ENCODE measurements at regions not wholly inside any gene's neighbourhood (a gene's known extent, or its start where the extent isn't known, plus 50 kb on each side); places are given as distances from the start of the nearest gene placed in this dataset.

DNA sequence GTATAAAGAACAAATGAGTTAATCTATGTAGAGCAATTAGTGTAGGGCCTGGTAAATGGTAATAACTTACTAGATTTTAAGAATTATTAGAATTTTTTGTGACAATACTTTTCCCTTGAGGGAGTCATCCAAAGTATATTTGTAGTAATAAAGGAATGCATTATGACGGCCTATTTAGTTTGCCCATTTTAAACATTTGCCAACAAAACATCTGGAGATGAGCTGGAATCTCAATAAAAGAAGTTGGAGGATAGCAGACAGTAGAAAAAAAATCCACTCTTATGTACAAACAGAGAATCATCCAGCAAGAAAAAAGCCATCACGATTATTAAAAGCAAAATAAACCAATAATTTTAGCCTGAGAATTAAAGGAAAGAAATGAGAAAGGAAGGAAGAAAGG is 567.3 kb upstream of the ADAMTS5 start:
- no peak for TF ChIP-seq POLR2AphosphoS5 (IDR thresholded peaks at IDR 0.05; ENCODE audit: insufficient read depth in 1 of 2, low read depth in 1 of 2)
- TF ChIP-seq, protein P1, sequence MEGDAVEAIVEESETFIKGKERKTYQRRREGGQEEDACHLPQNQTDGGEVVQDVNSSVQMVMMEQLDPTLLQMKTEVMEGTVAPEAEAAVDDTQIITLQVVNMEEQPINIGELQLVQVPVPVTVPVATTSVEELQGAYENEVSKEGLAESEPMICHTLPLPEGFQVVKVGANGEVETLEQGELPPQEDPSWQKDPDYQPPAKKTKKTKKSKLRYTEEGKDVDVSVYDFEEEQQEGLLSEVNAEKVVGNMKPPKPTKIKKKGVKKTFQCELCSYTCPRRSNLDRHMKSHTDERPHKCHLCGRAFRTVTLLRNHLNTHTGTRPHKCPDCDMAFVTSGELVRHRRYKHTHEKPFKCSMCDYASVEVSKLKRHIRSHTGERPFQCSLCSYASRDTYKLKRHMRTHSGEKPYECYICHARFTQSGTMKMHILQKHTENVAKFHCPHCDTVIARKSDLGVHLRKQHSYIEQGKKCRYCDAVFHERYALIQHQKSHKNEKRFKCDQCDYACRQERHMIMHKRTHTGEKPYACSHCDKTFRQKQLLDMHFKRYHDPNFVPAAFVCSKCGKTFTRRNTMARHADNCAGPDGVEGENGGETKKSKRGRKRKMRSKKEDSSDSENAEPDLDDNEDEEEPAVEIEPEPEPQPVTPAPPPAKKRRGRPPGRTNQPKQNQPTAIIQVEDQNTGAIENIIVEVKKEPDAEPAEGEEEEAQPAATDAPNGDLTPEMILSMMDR (IDR thresholded peaks at IDR 0.05): no peak
- no peak for TF ChIP-seq POLR2A (IDR thresholded peaks at IDR 0.05)

All from vagina (tissue), 2 donors.